ENCODE measurements at regions not wholly inside any gene's neighbourhood (a gene's known extent, or its start where the extent isn't known, plus 50 kb on each side); places are given as distances from the start of the nearest gene placed in this dataset.
A peak's percentile ranks its signal among the peaks of the same experiment; 100 is the strongest.

GRCh38 chr2:180359522-180360282, 352.6 kb upstream of the CWC22 start:
- no peak overlapping the region for H3K4me3 ChIP-seq (replicated peaks; ENCODE audit: low read depth, low read length)
- TF ChIP-seq, protein P1, sequence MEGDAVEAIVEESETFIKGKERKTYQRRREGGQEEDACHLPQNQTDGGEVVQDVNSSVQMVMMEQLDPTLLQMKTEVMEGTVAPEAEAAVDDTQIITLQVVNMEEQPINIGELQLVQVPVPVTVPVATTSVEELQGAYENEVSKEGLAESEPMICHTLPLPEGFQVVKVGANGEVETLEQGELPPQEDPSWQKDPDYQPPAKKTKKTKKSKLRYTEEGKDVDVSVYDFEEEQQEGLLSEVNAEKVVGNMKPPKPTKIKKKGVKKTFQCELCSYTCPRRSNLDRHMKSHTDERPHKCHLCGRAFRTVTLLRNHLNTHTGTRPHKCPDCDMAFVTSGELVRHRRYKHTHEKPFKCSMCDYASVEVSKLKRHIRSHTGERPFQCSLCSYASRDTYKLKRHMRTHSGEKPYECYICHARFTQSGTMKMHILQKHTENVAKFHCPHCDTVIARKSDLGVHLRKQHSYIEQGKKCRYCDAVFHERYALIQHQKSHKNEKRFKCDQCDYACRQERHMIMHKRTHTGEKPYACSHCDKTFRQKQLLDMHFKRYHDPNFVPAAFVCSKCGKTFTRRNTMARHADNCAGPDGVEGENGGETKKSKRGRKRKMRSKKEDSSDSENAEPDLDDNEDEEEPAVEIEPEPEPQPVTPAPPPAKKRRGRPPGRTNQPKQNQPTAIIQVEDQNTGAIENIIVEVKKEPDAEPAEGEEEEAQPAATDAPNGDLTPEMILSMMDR (IDR thresholded peaks at IDR 0.05; ENCODE audit: low read length, missing control alignments), result peak; percentile 11
- no peak for DNase-seq (ENCODE audit: low read depth)

GRCh38 chr2:180358458-180358857, 351.4 kb upstream of the CWC22 start:
- TF ChIP-seq, protein P1 (IDR thresholded peaks at IDR 0.05; ENCODE audit: low read length, missing control alignments), result peak; percentile 27
- no peak for DNase-seq (ENCODE audit: low read depth)
- no peak overlapping the region for H3K4me3 ChIP-seq (replicated peaks; ENCODE audit: low read depth, low read length)

GRCh38 chr2:180356676-180357075, 349.6 kb upstream of the CWC22 start:
- TF ChIP-seq, protein P1 (IDR thresholded peaks at IDR 0.05; ENCODE audit: low read length, missing control alignments), result no peak
- DNase-seq (ENCODE audit: low read depth), result no peak

DNA sequence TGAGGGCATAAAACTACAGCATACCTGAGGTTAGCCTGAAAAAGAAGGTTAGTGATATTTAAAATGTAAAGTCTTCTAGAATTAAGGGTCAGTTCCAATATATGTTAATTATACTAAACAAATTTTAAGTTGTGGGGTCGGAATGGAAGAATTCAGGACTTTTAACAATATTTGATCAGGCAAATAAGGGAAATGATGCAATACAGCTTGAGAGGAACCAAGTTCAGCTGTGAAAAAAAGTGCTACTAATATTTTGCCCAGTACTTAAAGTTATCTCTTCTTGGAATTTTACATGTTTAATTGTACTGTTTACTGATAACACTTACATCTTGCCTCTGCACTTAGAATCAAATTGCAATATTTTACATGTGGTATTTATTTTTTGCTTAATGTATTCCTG, 345.5 kb upstream of the CWC22 start:
- H3K4me3 ChIP-seq (replicated peaks; ENCODE audit: low read depth, low read length), result no peak overlapping the region
- no peak for DNase-seq (ENCODE audit: low read depth)
- TF ChIP-seq, protein P1 (IDR thresholded peaks at IDR 0.05; ENCODE audit: low read length, missing control alignments), result no peak

More at GRCh38 chr2:180356676-180357075, 349.6 kb upstream of the CWC22 start:
- no peak overlapping the region for H3K4me3 ChIP-seq (replicated peaks; ENCODE audit: low read depth, low read length)

DNA sequence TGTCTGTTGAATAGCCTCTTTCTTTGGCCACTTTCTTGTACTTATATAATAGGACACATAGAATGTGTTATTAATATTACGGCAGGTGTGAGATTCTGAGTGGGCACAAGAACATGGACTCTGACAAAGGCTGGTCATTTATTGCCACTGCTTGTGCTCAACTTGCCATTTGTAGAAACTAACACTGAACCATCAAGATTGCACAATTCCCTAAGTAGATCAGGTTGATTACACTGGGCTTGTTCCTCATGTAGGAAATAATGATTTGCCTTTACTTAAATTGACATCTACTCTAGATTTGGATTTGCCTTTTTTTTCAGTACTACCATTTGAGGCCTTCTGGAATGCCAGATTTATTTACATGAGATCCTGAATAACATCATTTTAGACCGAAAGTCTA, 342.7 kb upstream of the CWC22 start:
- no peak for DNase-seq (ENCODE audit: low read depth)
- no peak overlapping the region for H3K4me3 ChIP-seq (replicated peaks; ENCODE audit: low read depth, low read length)
- TF ChIP-seq, protein P1 (IDR thresholded peaks at IDR 0.05; ENCODE audit: low read length, missing control alignments), result no peak

- DNase-seq (ENCODE audit: low read depth), result no peak
- TF ChIP-seq, protein P1 (IDR thresholded peaks at IDR 0.05; ENCODE audit: low read length, missing control alignments), result no peak
- H3K4me3 ChIP-seq (replicated peaks; ENCODE audit: low read depth, low read length), result no peak overlapping the region
These were observed 336.6 kb upstream of the CWC22 start for GRCh38 chr2:180343528-180344345.
